Progenitor cell of endocrine pancreas (in vitro differentiated cells): ENCODE measurements at regions not wholly inside any gene's neighbourhood (a gene's known extent, or its start where the extent isn't known, plus 50 kb on each side); places are given as distances from the start of the nearest gene placed in this dataset.

Experiments
- DNase-seq: peaks from one replicate; pipeline ENCODE4 v3.0.0; 2021; ENCODE audit warnings: low spot score; ENCODE audit not compliant: unreplicated experiment
- H3K27ac Mint-ChIP-seq: 2 replicates; pipeline ENCODE4 v1.8.0; 2021; ENCODE audit warnings: mild to moderate bottlenecking, moderate library complexity, mixed read lengths
- H3K27me3 Mint-ChIP-seq: 2 replicates; pipeline ENCODE4 v1.8.0; 2021; ENCODE audit warnings: mixed read lengths
- H3K36me3 Mint-ChIP-seq: 2 replicates; pipeline ENCODE4 v1.8.0; 2022; ENCODE audit warnings: mixed read lengths; ENCODE audit not compliant: insufficient read depth
- H3K4me1 Mint-ChIP-seq: 2 replicates; pipeline ENCODE4 v1.8.0; 2021; ENCODE audit warnings: low read depth, mixed read lengths
- H3K4me3 Mint-ChIP-seq: 2 replicates; pipeline ENCODE4 v1.8.0; 2021; ENCODE audit warnings: low read depth, mild to moderate bottlenecking, moderate library complexity, mixed read lengths
- H3K9me3 Mint-ChIP-seq: 2 replicates; pipeline ENCODE4 v1.8.0; 2021; ENCODE audit warnings: low read depth, mixed read lengths
- TF ChIP-seq, protein P1 (sequence below): fragments of 200-600 bp; sonication (generic); IDR thresholded peaks from one replicate; pipeline ENCODE4 v1.5.0; 2021; ENCODE audit warnings: antibody characterized with exemption, mild to moderate bottlenecking; ENCODE audit not compliant: unreplicated experiment

DNA sequence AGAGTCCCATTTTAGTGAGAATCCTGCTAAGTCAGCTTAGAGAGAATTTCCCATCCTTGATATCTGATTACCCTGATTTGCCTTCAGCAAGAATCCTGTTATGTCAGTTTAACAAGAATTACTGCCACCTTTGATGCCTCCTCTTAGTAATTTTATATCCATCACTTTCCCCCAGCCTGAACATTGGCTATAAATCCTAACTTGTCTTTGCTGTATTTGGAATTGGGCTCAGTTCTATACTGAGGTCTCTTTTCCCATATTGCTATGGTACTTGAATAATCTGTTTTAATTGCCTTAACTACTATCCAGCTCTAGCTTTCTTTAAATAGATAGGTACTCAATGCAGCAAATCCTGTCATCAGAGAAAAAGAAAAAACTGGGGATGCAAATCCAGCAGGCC, 842.0 kb upstream of the ADAMTS5 start:
- H3K36me3 Mint-ChIP-seq, result no peaks in the 10 kb centered on the region

DNA sequence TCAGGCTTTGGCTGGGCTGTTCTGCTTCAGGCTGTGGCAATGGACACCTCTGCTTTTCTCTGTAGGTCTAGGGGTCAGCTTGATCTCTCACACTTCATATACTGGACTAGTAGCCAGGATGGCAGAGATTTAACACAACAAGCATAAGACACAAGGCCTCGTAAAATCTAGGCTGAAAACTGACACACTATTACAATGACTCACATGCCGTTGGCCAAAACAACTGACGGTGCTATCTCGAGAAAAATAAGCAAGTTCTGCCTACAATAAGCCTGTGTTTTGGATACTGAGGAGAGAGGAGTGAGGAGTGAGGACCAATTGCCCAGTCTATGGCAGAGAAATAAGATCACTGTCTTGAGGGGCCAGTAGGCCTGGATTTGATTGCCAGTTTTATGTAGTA, 840.7 kb upstream of the ADAMTS5 start:
- no peak for DNase-seq
- Mint-ChIP-seq H3K27me3 (no peaks in the 10 kb centered on the region), H3K27ac (no peak overlapping the region), H3K36me3 (no peaks in the 10 kb centered on the region), H3K4me3 (no peak overlapping the region), H3K9me3 (no peaks in the 10 kb centered on the region), H3K4me1 (peaks cover 8% of the 10 kb centered on the region)
- TF ChIP-seq, protein P1, sequence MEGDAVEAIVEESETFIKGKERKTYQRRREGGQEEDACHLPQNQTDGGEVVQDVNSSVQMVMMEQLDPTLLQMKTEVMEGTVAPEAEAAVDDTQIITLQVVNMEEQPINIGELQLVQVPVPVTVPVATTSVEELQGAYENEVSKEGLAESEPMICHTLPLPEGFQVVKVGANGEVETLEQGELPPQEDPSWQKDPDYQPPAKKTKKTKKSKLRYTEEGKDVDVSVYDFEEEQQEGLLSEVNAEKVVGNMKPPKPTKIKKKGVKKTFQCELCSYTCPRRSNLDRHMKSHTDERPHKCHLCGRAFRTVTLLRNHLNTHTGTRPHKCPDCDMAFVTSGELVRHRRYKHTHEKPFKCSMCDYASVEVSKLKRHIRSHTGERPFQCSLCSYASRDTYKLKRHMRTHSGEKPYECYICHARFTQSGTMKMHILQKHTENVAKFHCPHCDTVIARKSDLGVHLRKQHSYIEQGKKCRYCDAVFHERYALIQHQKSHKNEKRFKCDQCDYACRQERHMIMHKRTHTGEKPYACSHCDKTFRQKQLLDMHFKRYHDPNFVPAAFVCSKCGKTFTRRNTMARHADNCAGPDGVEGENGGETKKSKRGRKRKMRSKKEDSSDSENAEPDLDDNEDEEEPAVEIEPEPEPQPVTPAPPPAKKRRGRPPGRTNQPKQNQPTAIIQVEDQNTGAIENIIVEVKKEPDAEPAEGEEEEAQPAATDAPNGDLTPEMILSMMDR, result no peak

More for the DNA sequence above, 842.0 kb upstream of the ADAMTS5 start:
- no peak overlapping the region for H3K4me3 Mint-ChIP-seq
- no peaks in the 10 kb centered on the region for H3K27me3 Mint-ChIP-seq
- peaks cover 8% of the 10 kb centered on the region for H3K4me1 Mint-ChIP-seq
- TF ChIP-seq, protein P1, result no peak
- no peaks in the 10 kb centered on the region for H3K9me3 Mint-ChIP-seq
- no peak for DNase-seq
- no peak overlapping the region for H3K27ac Mint-ChIP-seq

DNA sequence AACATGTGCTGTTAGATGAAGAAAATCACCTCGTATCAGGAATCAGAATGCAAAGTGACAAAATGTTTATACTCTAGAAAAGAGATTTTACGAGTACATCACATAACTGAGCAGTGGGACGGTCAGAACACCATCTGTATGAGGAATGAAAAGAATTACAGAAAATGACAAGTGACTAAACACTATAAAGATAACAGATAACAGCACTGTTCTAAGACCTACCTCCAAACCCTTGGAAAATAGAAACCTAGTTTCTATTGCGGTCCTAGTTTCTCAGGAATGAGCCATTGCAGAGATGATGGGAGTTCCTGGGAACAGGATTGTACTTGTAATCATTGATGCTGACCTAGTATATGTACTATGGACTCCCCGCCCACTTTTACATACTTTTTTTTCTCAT, 839.4 kb upstream of the ADAMTS5 start:
- TF ChIP-seq, protein P1, result no peak
- Mint-ChIP-seq H3K4me1 (peaks cover 8% of the 10 kb centered on the region), H3K4me3 (no peak overlapping the region), H3K27me3 (no peaks in the 10 kb centered on the region), H3K36me3 (no peaks in the 10 kb centered on the region), H3K9me3 (no peaks in the 10 kb centered on the region), H3K27ac (no peak overlapping the region)
- DNase-seq, result no peak

DNA sequence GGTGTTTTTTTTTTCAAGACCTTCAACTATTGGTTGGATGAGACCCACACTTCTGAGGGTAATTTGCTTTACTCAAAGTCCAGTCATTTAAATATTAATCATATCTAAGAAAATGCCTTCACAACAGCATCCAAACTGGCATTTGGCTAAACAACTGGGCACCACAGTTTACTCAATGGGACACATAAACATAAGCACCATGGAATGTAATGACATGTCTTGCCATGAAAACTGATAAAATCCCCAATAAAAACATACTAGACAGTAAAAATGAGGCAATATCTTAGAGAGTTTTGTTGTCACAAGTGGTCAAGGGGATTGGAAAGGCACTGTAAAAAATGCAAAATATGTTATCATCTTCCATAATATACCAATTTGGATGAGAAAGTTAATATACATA, 838.8 kb upstream of the ADAMTS5 start:
- no peak overlapping the region for H3K27ac Mint-ChIP-seq
- no peak for DNase-seq

DNA sequence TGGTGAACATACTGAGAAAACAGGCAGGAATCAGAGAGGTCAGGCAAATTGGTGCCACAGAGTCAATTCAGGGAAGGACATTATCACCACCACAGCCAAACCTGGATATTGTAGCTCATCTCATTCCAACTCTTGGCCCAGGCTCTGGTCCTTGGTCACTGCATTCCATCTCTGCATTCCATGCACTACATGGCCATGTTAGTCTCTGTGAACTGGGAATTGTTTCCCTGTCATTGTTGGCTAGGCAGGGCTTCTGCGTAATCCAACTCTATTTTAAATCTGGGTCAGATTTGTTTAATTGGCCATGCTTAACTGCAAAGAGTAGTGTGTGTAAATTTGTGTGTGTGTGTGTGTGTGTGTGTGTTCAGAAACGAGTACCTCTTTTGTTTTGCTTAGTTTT, 837.6 kb upstream of the ADAMTS5 start:
- Mint-ChIP-seq H3K9me3 (no peaks in the 10 kb centered on the region), H3K27me3 (no peaks in the 10 kb centered on the region), H3K4me3 (no peak overlapping the region), H3K27ac (no peak overlapping the region), H3K36me3 (no peaks in the 10 kb centered on the region), H3K4me1 (peaks cover 8% of the 10 kb centered on the region)
- no peak for DNase-seq
- TF ChIP-seq, protein P1, result no peak

More for the DNA sequence above, 838.8 kb upstream of the ADAMTS5 start:
- Mint-ChIP-seq H3K36me3 (no peaks in the 10 kb centered on the region), H3K27me3 (no peaks in the 10 kb centered on the region), H3K4me3 (no peak overlapping the region), H3K4me1 (peaks cover 8% of the 10 kb centered on the region), H3K9me3 (no peaks in the 10 kb centered on the region)
- TF ChIP-seq, protein P1, result no peak
